AG04450 (cell line): ENCODE measurements at regions not wholly inside any gene's neighbourhood (a gene's known extent, or its start where the extent isn't known, plus 50 kb on each side); places are given as distances from the start of the nearest gene placed in this dataset.

Experiments used
- CTCF ChIA-PET: fragments of 300-600, 350-600 bp; formaldehyde crosslinking; extraction: SDS; loops from one replicate; lab custom pipeline; 2022; ENCODE audit warnings: antibody characterized with exemption, inconsistent platforms; lab: Charles Lee
- POLR2A ChIA-PET: fragments of 350-600 bp; formaldehyde crosslinking; extraction: SDS; loops from one replicate; lab custom pipeline; 2021; ENCODE audit warnings: antibody characterized with exemption, inconsistent platforms; lab: Yijun Ruan, JAX
- DNase-seq: peaks from one replicate; pipeline ENCODE4 v3.0.0-alpha.2; 2011; ENCODE audit warnings: low read depth, low spot score
- H3K27ac ChIP-seq: one replicate; pipeline ENCODE4 v1.5.1; 2012; ENCODE audit warnings: low read depth, low read length, control low read depth
- H3K27me3 ChIP-seq: one replicate; pipeline ENCODE4 v1.6.0; 2012; ENCODE audit warnings: low read length; ENCODE audit not compliant: control insufficient read depth, insufficient read depth
- H3K4me3 ChIP-seq: 2 replicates; pipeline ENCODE4 v1.5.1; 2011; ENCODE audit warnings: mild to moderate bottlenecking, low read depth, low read length, control low read depth
- H3K9me3 ChIP-seq: 2 replicates; pipeline ENCODE4 v1.5.1; 2012; ENCODE audit warnings: low read length; ENCODE audit not compliant: control insufficient read depth, insufficient read depth
- TF ChIP-seq, protein P1 (sequence below): IDR thresholded peaks from 2 replicates; pipeline ENCODE4 v1.5.1; 2011; ENCODE audit warnings: low read depth, low read length, control low read depth, inconsistent platforms

DNA sequence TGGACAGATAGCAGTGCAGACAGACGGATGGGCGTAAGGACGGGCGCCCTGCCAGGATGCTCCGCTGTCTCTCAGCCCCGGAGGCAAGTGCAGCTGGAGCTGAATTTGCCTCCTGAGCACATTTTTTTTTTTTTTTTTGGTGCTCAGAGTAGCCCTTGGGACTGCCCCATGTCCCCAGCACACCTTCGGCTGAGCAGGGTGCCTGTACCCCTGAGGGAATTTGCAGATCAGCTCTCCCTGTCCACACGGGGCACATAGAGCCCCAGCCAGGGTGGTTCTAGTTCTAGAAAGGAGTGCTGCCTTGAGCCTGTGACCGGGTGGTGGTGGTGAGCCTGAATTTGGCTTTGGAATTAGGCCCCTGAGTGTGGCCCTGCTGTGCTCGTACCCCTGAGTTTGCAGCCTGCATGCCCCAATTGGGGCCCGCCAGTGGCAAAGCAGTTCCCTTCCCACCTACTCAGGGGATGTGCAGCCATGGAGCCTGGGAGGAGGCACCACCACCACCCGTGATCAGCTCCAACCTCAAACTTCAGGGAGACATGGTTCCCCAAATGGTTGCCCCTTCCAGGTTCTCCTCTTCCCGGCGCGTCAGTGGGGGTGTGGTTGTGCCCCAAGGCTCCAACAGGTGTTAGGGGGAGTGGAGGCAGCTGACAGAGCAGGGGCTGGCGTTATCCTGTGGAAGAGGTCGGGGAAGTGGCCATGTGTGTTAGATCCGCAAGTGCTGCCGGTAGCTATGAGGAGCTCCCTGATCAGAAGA is 1232.7 kb downstream of the BRD1 start:
- no peaks in the 10 kb centered on the region for H3K27me3 ChIP-seq
- no peak overlapping the region for H3K27ac ChIP-seq
- DNase-seq, result no peak
- H3K4me3 ChIP-seq, result no peak overlapping the region
- TF ChIP-seq, protein P1, sequence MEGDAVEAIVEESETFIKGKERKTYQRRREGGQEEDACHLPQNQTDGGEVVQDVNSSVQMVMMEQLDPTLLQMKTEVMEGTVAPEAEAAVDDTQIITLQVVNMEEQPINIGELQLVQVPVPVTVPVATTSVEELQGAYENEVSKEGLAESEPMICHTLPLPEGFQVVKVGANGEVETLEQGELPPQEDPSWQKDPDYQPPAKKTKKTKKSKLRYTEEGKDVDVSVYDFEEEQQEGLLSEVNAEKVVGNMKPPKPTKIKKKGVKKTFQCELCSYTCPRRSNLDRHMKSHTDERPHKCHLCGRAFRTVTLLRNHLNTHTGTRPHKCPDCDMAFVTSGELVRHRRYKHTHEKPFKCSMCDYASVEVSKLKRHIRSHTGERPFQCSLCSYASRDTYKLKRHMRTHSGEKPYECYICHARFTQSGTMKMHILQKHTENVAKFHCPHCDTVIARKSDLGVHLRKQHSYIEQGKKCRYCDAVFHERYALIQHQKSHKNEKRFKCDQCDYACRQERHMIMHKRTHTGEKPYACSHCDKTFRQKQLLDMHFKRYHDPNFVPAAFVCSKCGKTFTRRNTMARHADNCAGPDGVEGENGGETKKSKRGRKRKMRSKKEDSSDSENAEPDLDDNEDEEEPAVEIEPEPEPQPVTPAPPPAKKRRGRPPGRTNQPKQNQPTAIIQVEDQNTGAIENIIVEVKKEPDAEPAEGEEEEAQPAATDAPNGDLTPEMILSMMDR, result no peak
- H3K9me3 ChIP-seq, result peaks cover 97% of the 10 kb centered on the region
- POLR2A ChIA-PET, result no interaction called here
- CTCF ChIA-PET, result no interaction called here

DNA sequence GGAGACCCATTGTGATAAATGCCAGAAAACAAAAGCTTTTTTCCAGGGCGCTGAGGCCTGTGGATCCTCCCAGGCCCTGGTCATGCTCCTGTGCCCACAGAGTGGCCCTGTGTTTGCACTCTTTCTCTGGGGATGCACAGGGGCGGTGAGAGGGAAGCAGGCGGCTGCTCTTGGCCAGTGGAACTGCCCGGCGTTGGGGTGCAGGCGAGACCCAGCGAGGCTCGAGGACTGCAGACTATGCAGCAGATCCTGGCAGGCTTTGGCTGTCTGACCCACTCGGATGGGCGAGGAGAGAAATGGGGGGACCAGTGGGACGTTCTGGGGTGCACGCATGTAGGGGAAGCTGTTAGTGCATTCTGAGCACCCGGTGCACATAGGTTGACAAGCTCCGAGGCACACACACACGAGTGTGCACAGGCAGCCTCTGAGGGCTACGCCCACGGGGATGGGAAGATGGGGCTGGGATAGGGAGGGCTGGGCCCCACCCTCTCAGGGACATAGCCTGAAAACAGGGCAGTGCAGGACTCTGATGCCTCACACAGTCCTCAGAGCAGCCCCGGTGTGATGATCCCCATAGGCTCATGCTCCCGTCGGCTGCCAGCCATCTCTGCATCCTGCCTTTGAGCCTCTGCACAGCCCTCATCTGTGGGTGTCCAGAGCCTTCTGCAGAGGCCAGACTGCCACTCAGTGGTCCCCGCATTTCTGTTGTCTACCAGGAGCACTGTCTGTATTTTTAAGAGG is 1233.5 kb downstream of the BRD1 start:
- TF ChIP-seq, protein P1, result no peak
- Histone ChIP-seq H3K27me3 (no peaks in the 10 kb centered on the region), H3K27ac (no peak overlapping the region), H3K4me3 (no peak overlapping the region), H3K9me3 (peaks cover 97% of the 10 kb centered on the region)
- ChIA-PET POLR2A (no interaction called here), CTCF (no interaction called here)
- DNase-seq, result no peak

DNA sequence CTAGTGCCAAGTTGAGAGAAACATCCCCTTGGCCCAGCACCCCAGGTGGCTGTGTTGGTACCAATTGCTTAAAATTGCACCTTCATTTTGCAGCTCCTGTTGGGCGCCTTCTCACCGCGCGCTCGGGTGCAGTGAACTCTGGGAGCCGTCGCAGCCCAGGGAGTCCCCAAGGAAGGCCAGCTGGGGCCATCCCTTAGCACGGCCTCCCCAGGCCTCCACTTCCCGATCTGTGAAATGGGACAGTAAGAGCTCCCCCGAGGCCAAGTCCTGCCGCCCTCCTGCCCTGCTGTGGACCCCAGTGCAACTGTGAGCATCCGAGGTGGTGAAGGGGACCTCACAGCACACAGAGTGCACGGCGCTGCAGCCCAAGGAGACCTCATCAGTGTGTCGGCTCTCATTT is 1234.1 kb downstream of the BRD1 start:
- CTCF ChIA-PET, result no interaction called here
- H3K27me3 ChIP-seq, result no peaks in the 10 kb centered on the region
- no peak overlapping the region for H3K4me3 ChIP-seq
- H3K9me3 ChIP-seq, result peaks cover 97% of the 10 kb centered on the region
- no peak overlapping the region for H3K27ac ChIP-seq
- TF ChIP-seq, protein P1, result no peak
- POLR2A ChIA-PET, result no interaction called here
- no peak for DNase-seq

DNA sequence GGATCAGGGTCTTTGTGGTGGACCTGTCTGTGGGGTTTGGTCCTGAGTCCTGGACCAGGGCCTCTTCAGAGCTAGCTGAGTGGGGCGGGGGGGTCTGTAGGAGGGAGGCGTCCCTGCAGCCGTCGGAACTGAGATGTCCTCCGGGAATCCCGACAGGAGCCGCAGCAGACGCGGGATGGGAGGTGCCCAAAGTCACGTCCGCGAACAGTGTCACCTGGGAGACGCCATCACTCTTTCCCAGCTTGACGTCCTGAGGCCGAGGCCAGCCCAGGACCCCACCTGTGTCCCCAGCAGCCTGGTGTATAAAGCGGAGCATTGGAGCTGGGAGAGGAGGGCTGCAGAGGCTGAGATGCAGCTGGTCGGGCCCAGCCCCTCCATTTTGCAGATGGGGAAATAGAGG is 1234.7 kb downstream of the BRD1 start:
- Histone ChIP-seq H3K9me3 (peaks cover 97% of the 10 kb centered on the region), H3K4me3 (no peak overlapping the region), H3K27me3 (no peaks in the 10 kb centered on the region), H3K27ac (no peak overlapping the region)
- ChIA-PET POLR2A (no interaction called here), CTCF (no interaction called here)
- TF ChIP-seq, protein P1, result no peak
- no peak for DNase-seq

DNA sequence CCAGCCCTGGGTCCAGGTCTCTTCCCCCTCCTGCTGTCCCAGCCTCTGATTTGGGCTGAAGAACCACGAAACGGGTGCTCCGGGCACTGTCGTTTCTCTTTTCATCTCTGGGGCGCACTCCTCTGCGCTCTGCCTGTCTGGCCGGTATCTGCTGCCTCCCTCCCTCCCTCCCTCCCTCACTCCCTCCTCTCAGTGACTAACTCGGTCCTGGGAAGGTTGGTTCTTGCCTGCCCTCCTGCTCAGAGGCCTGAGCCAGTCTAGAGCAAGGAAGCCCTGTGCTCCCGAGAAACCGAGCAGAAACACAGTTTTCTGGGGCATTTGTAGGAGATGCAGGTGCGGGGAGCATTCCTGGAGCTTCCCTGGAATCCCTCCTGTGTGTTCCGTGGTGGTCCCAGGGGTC is 1235.2 kb downstream of the BRD1 start:
- no peak for DNase-seq
- H3K27ac ChIP-seq, result no peak overlapping the region
- TF ChIP-seq, protein P1, result no peak
- no peak overlapping the region for H3K4me3 ChIP-seq
- H3K27me3 ChIP-seq, result no peaks in the 10 kb centered on the region
- POLR2A ChIA-PET, result no interaction called here
- peaks cover 97% of the 10 kb centered on the region for H3K9me3 ChIP-seq
- CTCF ChIA-PET, result no interaction called here
